Spinal cord (tissue), 9 donors: ENCODE measurements at regions not wholly inside any gene's neighbourhood (a gene's known extent, or its start where the extent isn't known, plus 50 kb on each side); places are given as distances from the start of the nearest gene placed in this dataset.
"Not testable (repeated sequence)": the region's sequence is repeated elsewhere in the genome, so short reads cannot be mapped to it uniquely, and the experiment has no call there.

Experiments used
- DNase-seq, 6 donors: peaks; one replicate each; pipeline versions ENCODE4 v3.0.0 to v3.0.0-alpha.2; 2013 to 2015; ENCODE audit warnings: low spot score in 6 of 6, low read depth in 4 of 6
- H3K27ac ChIP-seq: one replicate; pipeline ENCODE4 v1.5.1; 2013; ENCODE audit warnings: low read depth, low read length, control low read depth
- H3K27me3 ChIP-seq: one replicate; pipeline ENCODE4 v1.6.1; 2013; ENCODE audit warnings: low read length; ENCODE audit not compliant: control insufficient read depth, insufficient read depth
- H3K36me3 ChIP-seq: one replicate; pipeline ENCODE4 v1.6.1; 2013; ENCODE audit warnings: low read length; ENCODE audit not compliant: control insufficient read depth, insufficient read depth
- H3K4me1 ChIP-seq: one replicate; pipeline ENCODE4 v1.6.1; 2013; ENCODE audit warnings: low read length; ENCODE audit not compliant: control insufficient read depth, insufficient read depth
- H3K4me3 ChIP-seq: one replicate; pipeline ENCODE4 v1.5.1; 2013; ENCODE audit warnings: low read depth, low read length, control low read depth
- H3K9me3 ChIP-seq: one replicate; pipeline ENCODE4 v1.6.1; 2013; ENCODE audit warnings: low read length; ENCODE audit not compliant: control insufficient read depth, insufficient read depth
- WGBS: methylation state at CpG from one replicate; pipeline ENCODE4 v1.1.5; 2013; ENCODE audit warnings: missing lambda C conversion rate; ENCODE audit not compliant: insufficient coverage; 5-methylcytosine and 5-hydroxymethylcytosine counted together
- donor health status: healthy.

GRCh38 chr13:65112531-65112941, 2117.6 kb downstream of the PCDH9 start:
- Histone ChIP-seq H3K9me3 (no peaks in the 10 kb centered on the region), H3K4me3 (no peak overlapping the region), H3K27me3 (no peaks in the 10 kb centered on the region), H3K36me3 (no peaks in the 10 kb centered on the region), H3K4me1 (no peaks in the 10 kb centered on the region), H3K27ac (no peak overlapping the region)
- WGBS: no CpG with 5 or more reads among the region's 3 CpGs
- no peak for DNase-seq

GRCh38 chr13:65112123-65112522, 2118.0 kb downstream of the PCDH9 start:
- H3K4me1 ChIP-seq: no peaks in the 10 kb centered on the region
- DNase-seq: no peak
- no peaks in the 10 kb centered on the region for H3K36me3 ChIP-seq
- 100% methylated on average over 1 of the region's 1 CpG for WGBS
- no peak overlapping the region for H3K4me3 ChIP-seq
- no peaks in the 10 kb centered on the region for H3K9me3 ChIP-seq
- H3K27ac ChIP-seq: no peak overlapping the region
- no peaks in the 10 kb centered on the region for H3K27me3 ChIP-seq

GRCh38 chr13:65111223-65111622, 2118.9 kb downstream of the PCDH9 start:
- Histone ChIP-seq H3K27ac (no peak overlapping the region), H3K9me3 (no peaks in the 10 kb centered on the region), H3K4me1 (no peaks in the 10 kb centered on the region), H3K4me3 (no peak overlapping the region), H3K27me3 (no peaks in the 10 kb centered on the region), H3K36me3 (no peaks in the 10 kb centered on the region)
- DNase-seq: no peak
- WGBS: 100% methylated on average over 1 of the region's 1 CpG

DNA sequence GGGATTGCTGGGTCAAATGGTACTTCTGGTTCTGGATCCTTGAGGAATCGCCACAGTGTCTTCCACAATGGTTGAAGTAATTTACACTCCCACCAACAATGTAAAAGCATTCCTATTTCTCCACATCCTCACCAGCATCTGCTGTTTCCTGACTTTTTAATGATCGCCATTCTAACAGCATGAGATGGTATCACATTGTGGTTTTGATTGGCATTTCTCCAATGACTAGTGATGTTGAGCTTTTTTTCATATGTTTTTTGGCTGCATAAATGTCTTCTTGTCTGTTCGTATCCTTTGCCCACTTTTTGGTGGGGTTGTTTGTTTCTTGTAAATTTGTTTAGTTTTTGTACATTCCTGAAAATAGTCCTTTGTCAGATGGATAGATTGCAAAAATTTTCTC, 2125.7 kb downstream of the PCDH9 start:
- not testable (repeated sequence) for H3K4me3 ChIP-seq, H3K27ac ChIP-seq, H3K27me3 ChIP-seq, H3K4me1 ChIP-seq, H3K36me3 ChIP-seq, DNase-seq, H3K9me3 ChIP-seq
- 85% methylated on average over 2 of the region's 3 CpGs for WGBS

DNA sequence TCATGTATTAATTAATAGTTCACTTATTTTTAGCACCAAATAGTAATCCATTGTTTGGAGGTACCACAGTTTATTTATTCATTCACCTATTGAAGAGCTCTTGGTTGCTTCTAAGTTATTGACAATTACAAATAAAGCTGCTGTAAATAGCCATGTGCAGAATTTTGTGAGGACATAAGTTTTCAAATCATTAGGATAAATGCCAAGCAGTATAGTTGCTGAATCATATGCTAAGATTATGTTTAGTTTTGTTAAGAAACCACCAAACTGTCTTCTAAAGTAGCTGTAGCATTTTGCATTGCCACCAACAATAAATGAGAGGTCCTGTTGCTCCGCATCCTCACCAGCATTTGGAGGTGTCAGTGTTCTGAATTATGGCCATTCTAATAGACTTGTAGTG, 2126.8 kb downstream of the PCDH9 start:
- Histone ChIP-seq H3K36me3 (no peaks in the 10 kb centered on the region), H3K9me3 (no peaks in the 10 kb centered on the region), H3K27ac (no peak overlapping the region), H3K4me1 (no peaks in the 10 kb centered on the region), H3K27me3 (no peaks in the 10 kb centered on the region), H3K4me3 (no peak overlapping the region)
- peak in 1 of 6 donors; percentile 59 for DNase-seq
- WGBS: no CpG with 5 or more reads among the region's 1 CpG

DNA sequence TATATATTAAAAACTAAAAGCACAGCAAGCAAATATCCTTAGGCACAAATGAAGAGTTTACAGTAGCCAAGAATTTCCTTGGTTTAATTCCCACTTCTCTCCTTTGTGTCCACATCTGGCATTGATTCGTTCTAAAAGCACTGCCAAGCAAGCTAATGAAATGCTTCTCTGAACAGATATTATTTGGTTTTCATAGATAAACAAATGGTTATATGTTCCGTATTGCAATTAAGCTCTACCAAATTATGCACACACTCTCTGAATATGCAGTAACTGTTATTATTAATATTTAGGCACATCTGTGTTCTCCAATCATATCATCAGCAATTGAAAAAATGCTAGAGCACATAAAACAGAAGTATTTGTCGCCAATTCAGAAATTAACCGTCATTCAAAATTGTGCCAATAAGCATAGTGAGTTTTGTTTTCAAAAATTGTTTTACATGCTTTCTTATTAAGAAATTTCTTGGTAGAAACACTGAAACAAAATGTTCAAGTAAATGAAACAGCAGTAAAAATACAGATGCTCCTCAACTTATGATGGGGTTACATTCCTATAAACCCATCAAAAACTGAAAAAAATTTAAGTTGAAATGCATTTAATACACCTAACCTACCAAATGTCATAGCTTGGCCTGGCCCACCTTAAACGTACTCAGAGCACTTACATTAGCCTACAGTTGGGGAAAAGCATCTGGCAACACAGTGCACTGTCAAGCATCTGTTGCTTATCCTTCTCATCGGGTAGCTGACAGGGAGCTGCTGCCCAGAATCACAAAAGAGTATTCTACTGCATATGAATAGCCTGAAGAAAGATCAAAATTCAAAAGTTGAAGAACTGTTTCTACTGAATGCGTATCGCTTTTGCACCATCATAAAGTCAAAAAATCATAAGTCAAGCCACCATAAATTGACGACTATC, 2134.7 kb downstream of the PCDH9 start:
- no peak overlapping the region for H3K4me3 ChIP-seq
- DNase-seq: peak in 2 of 6 donors; percentile 57 to 78
- WGBS: 60% methylated on average over 2 of the region's 9 CpGs

DNA sequence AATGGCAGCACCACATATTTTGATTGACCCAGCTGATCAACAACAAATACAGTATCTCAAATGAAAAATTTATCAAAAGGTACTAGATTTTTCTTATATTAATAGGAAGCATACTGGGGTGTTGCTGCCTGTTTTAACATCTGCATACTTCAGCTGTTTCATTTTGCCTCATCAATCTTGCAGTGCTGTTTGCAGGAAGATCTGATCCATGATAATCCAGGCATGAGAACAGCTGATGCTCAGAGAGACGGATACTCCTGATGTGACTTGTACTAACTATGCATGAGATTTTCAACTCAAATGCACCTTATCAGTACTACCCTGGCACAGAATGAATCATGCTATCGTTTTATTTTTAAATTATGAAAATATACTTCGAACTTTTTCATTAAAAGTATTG, 2136.8 kb downstream of the PCDH9 start:
- peak in 1 of 6 donors; percentile 24 for DNase-seq

More for the DNA sequence above, 2134.7 kb downstream of the PCDH9 start:
- H3K27ac ChIP-seq: no peak overlapping the region
- no peaks in the 10 kb centered on the region for H3K9me3 ChIP-seq
- no peaks in the 10 kb centered on the region for H3K27me3 ChIP-seq
- H3K36me3 ChIP-seq: no peaks in the 10 kb centered on the region
- H3K4me1 ChIP-seq: no peaks in the 10 kb centered on the region

GRCh38 chr13:65091031-65091430, 2139.1 kb downstream of the PCDH9 start:
- no peak for DNase-seq
- Histone ChIP-seq H3K27me3 (no peaks in the 10 kb centered on the region), H3K4me3 (no peak overlapping the region), H3K4me1 (no peaks in the 10 kb centered on the region), H3K27ac (no peak overlapping the region), H3K9me3 (no peaks in the 10 kb centered on the region), H3K36me3 (no peaks in the 10 kb centered on the region)
- WGBS: 100% methylated on average over 1 of the region's 2 CpGs

More for the DNA sequence above, 2136.8 kb downstream of the PCDH9 start:
- H3K9me3 ChIP-seq: no peaks in the 10 kb centered on the region
- H3K27me3 ChIP-seq: no peaks in the 10 kb centered on the region
- 100% methylated on average over 1 of the region's 3 CpGs for WGBS
- no peaks in the 10 kb centered on the region for H3K36me3 ChIP-seq
- H3K27ac ChIP-seq: no peak overlapping the region
- H3K4me3 ChIP-seq: no peak overlapping the region
- H3K4me1 ChIP-seq: no peaks in the 10 kb centered on the region

DNA sequence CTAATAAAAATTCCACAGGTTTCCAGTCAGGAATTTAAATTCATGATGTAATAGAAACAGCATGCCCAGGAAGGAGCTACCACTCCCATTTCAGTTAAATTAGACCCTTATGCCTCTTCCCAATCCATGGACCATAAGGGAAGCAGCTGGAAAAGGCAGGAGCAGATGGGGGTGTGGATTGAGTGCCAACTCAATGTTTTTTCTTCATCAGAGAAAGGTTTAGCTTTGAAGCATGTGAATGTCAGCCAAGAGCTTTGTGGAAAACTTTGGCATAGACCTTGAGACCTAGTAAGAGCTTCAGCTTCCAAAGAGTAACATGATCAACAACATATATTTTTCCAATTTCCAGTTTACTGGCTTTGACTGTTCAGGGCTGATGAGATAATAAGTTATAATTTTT, 2139.9 kb downstream of the PCDH9 start:
- H3K27me3 ChIP-seq: no peaks in the 10 kb centered on the region
- DNase-seq: peak in 2 of 6 donors; percentile 71 to 91
- H3K4me3 ChIP-seq: no peak overlapping the region
- no peaks in the 10 kb centered on the region for H3K36me3 ChIP-seq
- H3K9me3 ChIP-seq: no peaks in the 10 kb centered on the region
- no peaks in the 10 kb centered on the region for H3K4me1 ChIP-seq
- no peak overlapping the region for H3K27ac ChIP-seq

GRCh38 chr13:65088906-65089305, 2141.2 kb downstream of the PCDH9 start:
- H3K4me1 ChIP-seq: no peaks in the 10 kb centered on the region
- H3K27ac ChIP-seq: no peak overlapping the region
- H3K36me3 ChIP-seq: no peaks in the 10 kb centered on the region
- no peaks in the 10 kb centered on the region for H3K27me3 ChIP-seq
- H3K4me3 ChIP-seq: no peak overlapping the region
- no peak for DNase-seq
- H3K9me3 ChIP-seq: no peaks in the 10 kb centered on the region
